PC-9 (cell line): ENCODE measurements at regions not wholly inside any gene's neighbourhood (a gene's known extent, or its start where the extent isn't known, plus 50 kb on each side); places are given as distances from the start of the nearest gene placed in this dataset.

Experiments
- CTCF ChIP-seq: fragments of 200-600 bp; sonication (generic); conservative IDR thresholded peaks from 2 replicates; pipeline ENCODE4 v1.6.1; 2017; ENCODE audit warnings: mixed run types, antibody characterized with exemption, mild to moderate bottlenecking, moderate library complexity
- EZH2 ChIP-seq: fragments of 200-600 bp; sonication (generic); IDR thresholded peaks from 2 replicates; pipeline ENCODE4 v1.8.0; 2017; ENCODE audit warnings: antibody characterized with exemption, low read depth

- TF ChIP-seq CTCF (no peak), EZH2 (no peak)
Observed at GRCh38 chr9:105964156-105964555, 269.8 kb downstream of the TMEM38B start.
